PC-3 (cell line): ENCODE measurements at regions not wholly inside any gene's neighbourhood (a gene's known extent, or its start where the extent isn't known, plus 50 kb on each side); places are given as distances from the start of the nearest gene placed in this dataset.

Experiments
- EZH2 ChIP-seq: fragments of 300-600 bp; sonication (generic); IDR thresholded peaks from one replicate; pipeline ENCODE4 v1.6.1; 2017; ENCODE audit warnings: antibody characterized with exemption, mild to moderate bottlenecking, low read length; ENCODE audit not compliant: unreplicated experiment
- EZH2phosphoT487 ChIP-seq: fragments of 300-600 bp; sonication (generic); IDR thresholded peaks from 2 replicates; pipeline ENCODE4 v1.6.1; 2018; ENCODE audit warnings: mild to moderate bottlenecking, antibody characterized with exemption, low read length, borderline replicate concordance
- TF ChIP-seq, protein P1 (sequence below): fragments of 300-600 bp; sonication (generic); conservative IDR thresholded peaks from 2 replicates; pipeline ENCODE4 v1.5.1; 2017; ENCODE audit warnings: antibody characterized with exemption, low read depth, mild to moderate bottlenecking, low read length

GRCh38 chr2:8413589-8414135 is 268.2 kb upstream of the ID2 start:
- TF ChIP-seq, protein P1, sequence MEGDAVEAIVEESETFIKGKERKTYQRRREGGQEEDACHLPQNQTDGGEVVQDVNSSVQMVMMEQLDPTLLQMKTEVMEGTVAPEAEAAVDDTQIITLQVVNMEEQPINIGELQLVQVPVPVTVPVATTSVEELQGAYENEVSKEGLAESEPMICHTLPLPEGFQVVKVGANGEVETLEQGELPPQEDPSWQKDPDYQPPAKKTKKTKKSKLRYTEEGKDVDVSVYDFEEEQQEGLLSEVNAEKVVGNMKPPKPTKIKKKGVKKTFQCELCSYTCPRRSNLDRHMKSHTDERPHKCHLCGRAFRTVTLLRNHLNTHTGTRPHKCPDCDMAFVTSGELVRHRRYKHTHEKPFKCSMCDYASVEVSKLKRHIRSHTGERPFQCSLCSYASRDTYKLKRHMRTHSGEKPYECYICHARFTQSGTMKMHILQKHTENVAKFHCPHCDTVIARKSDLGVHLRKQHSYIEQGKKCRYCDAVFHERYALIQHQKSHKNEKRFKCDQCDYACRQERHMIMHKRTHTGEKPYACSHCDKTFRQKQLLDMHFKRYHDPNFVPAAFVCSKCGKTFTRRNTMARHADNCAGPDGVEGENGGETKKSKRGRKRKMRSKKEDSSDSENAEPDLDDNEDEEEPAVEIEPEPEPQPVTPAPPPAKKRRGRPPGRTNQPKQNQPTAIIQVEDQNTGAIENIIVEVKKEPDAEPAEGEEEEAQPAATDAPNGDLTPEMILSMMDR, result no peak
- TF ChIP-seq EZH2 (no peak), EZH2phosphoT487 (no peak)
